A673 (cell line): ENCODE measurements at regions not wholly inside any gene's neighbourhood (a gene's known extent, or its start where the extent isn't known, plus 50 kb on each side); places are given as distances from the start of the nearest gene placed in this dataset.

Experiments
- BruUV-seq: library from RNA; stranded (reverse); fragments of 400-500 nt; replicated peaks from 2 replicates; lab custom pipeline; 2021; lab: Mats Ljungman, UMichigan
- CTCF ChIA-PET: fragments of 300-600 bp; sonication (Branson Sonifier 250); formaldehyde crosslinking; loops from one replicate; lab custom pipeline; 2022; ENCODE audit warnings: antibody characterized with exemption; lab: Charles Lee
- POLR2A ChIA-PET: fragments of 300-600 bp; sonication (Branson Sonifier 250); formaldehyde crosslinking; loops from one replicate; lab custom pipeline; 2022; ENCODE audit warnings: antibody characterized with exemption; ENCODE audit not compliant: low non-redundant PET; lab: Charles Lee
- DNase-seq: peaks from one replicate; pipeline ENCODE4 v3.0.0-alpha.2; 2015; ENCODE audit warnings: low spot score
- H3K27ac ChIP-seq: fragments of 200-600 bp; sonication (generic); 2 replicates; pipeline ENCODE4 v1.5.1; 2016; ENCODE audit warnings: mixed run types, low read depth, mild to moderate bottlenecking, mixed read lengths, antibody characterized with exemption, low read length; ENCODE audit not compliant: poor library complexity, severe bottlenecking
- H3K27me3 ChIP-seq: fragments of 200-600 bp; sonication (generic); replicated peaks from 2 replicates; pipeline ENCODE4 v1.6.1; 2017; ENCODE audit warnings: mixed run types, low read depth, mild to moderate bottlenecking, mixed read lengths, antibody characterized with exemption, low read length; ENCODE audit not compliant: insufficient read depth, poor library complexity
- H3K36me3 ChIP-seq: fragments of 200-600 bp; sonication (generic); 2 replicates; pipeline ENCODE4 v1.6.1; 2016; ENCODE audit warnings: mixed run types, mild to moderate bottlenecking, mixed read lengths, antibody characterized with exemption, low read length; ENCODE audit not compliant: insufficient read depth, poor library complexity, severe bottlenecking
- H3K4me1 ChIP-seq: fragments of 200-600 bp; sonication (generic); 2 replicates; pipeline ENCODE4 v1.6.1; 2017; ENCODE audit warnings: mixed run types, mild to moderate bottlenecking, mixed read lengths, antibody characterized with exemption, low read length; ENCODE audit not compliant: insufficient read depth, poor library complexity, severe bottlenecking
- H3K4me3 ChIP-seq: fragments of 200-600 bp; sonication (generic); 2 replicates; pipeline ENCODE4 v1.5.1; 2016; ENCODE audit warnings: low read depth, mixed run types, mild to moderate bottlenecking, mixed read lengths, low read length; ENCODE audit not compliant: poor library complexity, severe bottlenecking
- H3K9me3 ChIP-seq: fragments of 200-600 bp; sonication (generic); 2 replicates; pipeline ENCODE4 v1.6.1; 2016; ENCODE audit warnings: mixed run types, low read depth, mild to moderate bottlenecking, mixed read lengths, antibody characterized with exemption, low read length; ENCODE audit not compliant: poor library complexity, severe bottlenecking
- CTCF ChIP-seq: fragments of 300-800, 200-600 bp; sonication (generic); conservative IDR thresholded peaks from 2 replicates; pipeline ENCODE4 v1.5.1; 2017; ENCODE audit warnings: low read depth, mild to moderate bottlenecking, antibody characterized with exemption, low read length, moderate library complexity, mixed read lengths
- EZH2 ChIP-seq: fragments of 200-600 bp; sonication (generic); IDR thresholded peaks from 2 replicates; pipeline ENCODE4 v1.6.1; 2017; ENCODE audit warnings: borderline replicate concordance, low read depth, mild to moderate bottlenecking, mixed read lengths, antibody characterized with exemption, low read length; ENCODE audit not compliant: poor library complexity, severe bottlenecking
- intact Hi-C: fragments of 100-400 bp; cut with micrococcal nuclease; formaldehyde crosslinking; loops from one replicate; pipeline ENCODE4 v1.10.0; 2022; ENCODE audit not compliant: unreplicated experiment

- no peak overlapping the region for H3K27ac ChIP-seq
- TF ChIP-seq EZH2 (no peak), CTCF (no peak)
- no peaks in the 10 kb centered on the region for H3K4me1 ChIP-seq
- no TSS peak for BruUV-seq
- H3K9me3 ChIP-seq = peaks cover 6% of the 10 kb centered on the region
- H3K27me3 ChIP-seq = no peaks in the 10 kb centered on the region
- H3K4me3 ChIP-seq = no peak overlapping the region
- POLR2A ChIA-PET = no interaction called here
- H3K36me3 ChIP-seq = no peaks in the 10 kb centered on the region
- DNase-seq = no peak
- intact Hi-C loops = no loop called here
- CTCF ChIA-PET = no interaction called here
These were observed 234.7 kb upstream of the FKBP1C start for GRCh38 chr6:62976566-62976965.

- Histone ChIP-seq H3K27me3 (no peaks in the 10 kb centered on the region), H3K4me3 (no peak overlapping the region), H3K9me3 (no peaks in the 10 kb centered on the region), H3K4me1 (no peaks in the 10 kb centered on the region), H3K36me3 (no peaks in the 10 kb centered on the region), H3K27ac (no peak overlapping the region)
- CTCF ChIA-PET = no interaction called here
- no TSS peak for BruUV-seq
- POLR2A ChIA-PET = no interaction called here
- no peak for DNase-seq
- intact Hi-C loops = no loop called here
- no peak for TF ChIP-seq EZH2
- no peak for TF ChIP-seq CTCF
These were observed 232.3 kb upstream of the FKBP1C start for GRCh38 chr6:62978920-62979319.

- Histone ChIP-seq H3K27me3 (no peaks in the 10 kb centered on the region), H3K4me3 (no peak overlapping the region), H3K27ac (no peak overlapping the region), H3K36me3 (no peaks in the 10 kb centered on the region), H3K4me1 (no peaks in the 10 kb centered on the region), H3K9me3 (no peaks in the 10 kb centered on the region)
- CTCF ChIA-PET = no interaction called here
- intact Hi-C loops = no loop called here
- BruUV-seq = no TSS peak
- POLR2A ChIA-PET = no interaction called here
- DNase-seq = no peak
- TF ChIP-seq EZH2 (no peak), CTCF (no peak)
These were observed 231.2 kb upstream of the FKBP1C start for GRCh38 chr6:62980093-62980492.
